ENCODE measurements at regions not wholly inside any gene's neighbourhood (a gene's known extent, or its start where the extent isn't known, plus 50 kb on each side); places are given as distances from the start of the nearest gene placed in this dataset.

GRCh38 chr6:147909640-147910039 lies 401.1 kb downstream of the SAMD5 start:
- H3K27me3 Mint-ChIP-seq (ENCODE audit: low read depth), result no peaks in the 10 kb centered on the region

GRCh38 chr6:147910281-147910680 lies 401.8 kb downstream of the SAMD5 start:
- TF ChIP-seq CTCF (IDR thresholded peaks at IDR 0.05; ENCODE audit: unreplicated experiment in 3 of 3), result no peak
- Mint-ChIP-seq H3K4me3 (no peak overlapping the region), H3K4me1 (peaks cover 32% of the 10 kb centered on the region)

More at GRCh38 chr6:147909640-147910039, 401.1 kb downstream of the SAMD5 start:
- Mint-ChIP-seq H3K4me3 (peak overlapping the region in 1 of 3 experiments; percentile 17), H3K27ac (peak overlapping the region; percentile 7 to 57 (median 38)), H3K9me3 (no peaks in the 10 kb centered on the region), H3K36me3 (ENCODE audit: low read depth) (no peaks in the 10 kb centered on the region), H3K4me1 (peaks cover 32% of the 10 kb centered on the region)
- TF ChIP-seq CTCF (IDR thresholded peaks at IDR 0.05; ENCODE audit: unreplicated experiment in 3 of 3), result no peak

GRCh38 chr6:147911057-147911456 lies 402.6 kb downstream of the SAMD5 start:
- H3K27ac Mint-ChIP-seq, result peak overlapping the region in 1 of 3 experiments; percentile 3
- no peak overlapping the region for H3K4me3 Mint-ChIP-seq
- no peak for TF ChIP-seq CTCF (IDR thresholded peaks at IDR 0.05; ENCODE audit: unreplicated experiment in 3 of 3)
- no peaks in the 10 kb centered on the region for H3K36me3 Mint-ChIP-seq (ENCODE audit: low read depth)
- H3K9me3 Mint-ChIP-seq, result no peaks in the 10 kb centered on the region
- H3K27me3 Mint-ChIP-seq (ENCODE audit: low read depth), result no peaks in the 10 kb centered on the region
- peaks cover 32% of the 10 kb centered on the region for H3K4me1 Mint-ChIP-seq

More at GRCh38 chr6:147910281-147910680, 401.8 kb downstream of the SAMD5 start:
- H3K27ac Mint-ChIP-seq, result peak overlapping the region in 2 of 3 experiments; percentile 27 to 53
- no peaks in the 10 kb centered on the region for H3K9me3 Mint-ChIP-seq
- H3K36me3 Mint-ChIP-seq (ENCODE audit: low read depth), result no peaks in the 10 kb centered on the region
- H3K27me3 Mint-ChIP-seq (ENCODE audit: low read depth), result no peaks in the 10 kb centered on the region

- no peak overlapping the region for H3K4me3 Mint-ChIP-seq
- H3K9me3 Mint-ChIP-seq, result no peaks in the 10 kb centered on the region
- H3K27ac Mint-ChIP-seq, result peak overlapping the region in 2 of 3 experiments; percentile 3 to 49
These were observed 403.2 kb downstream of the SAMD5 start for GRCh38 chr6:147911686-147912085.

GRCh38 chr6:147922799-147923198 lies 414.3 kb downstream of the SAMD5 start:
- no peaks in the 10 kb centered on the region for H3K36me3 Mint-ChIP-seq (ENCODE audit: low read depth)
- H3K27me3 Mint-ChIP-seq (ENCODE audit: low read depth), result peaks cover 5% of the 10 kb centered on the region
- peaks cover 35% of the 10 kb centered on the region for H3K9me3 Mint-ChIP-seq
- H3K4me3 Mint-ChIP-seq, result no peak overlapping the region
- no peak for TF ChIP-seq CTCF (IDR thresholded peaks at IDR 0.05; ENCODE audit: unreplicated experiment in 3 of 3)
- H3K4me1 Mint-ChIP-seq, result no peaks in the 10 kb centered on the region
- H3K27ac Mint-ChIP-seq, result no peak overlapping the region

More at GRCh38 chr6:147911686-147912085, 403.2 kb downstream of the SAMD5 start:
- Mint-ChIP-seq H3K27me3 (ENCODE audit: low read depth) (no peaks in the 10 kb centered on the region), H3K36me3 (ENCODE audit: low read depth) (no peaks in the 10 kb centered on the region), H3K4me1 (peaks cover 27% of the 10 kb centered on the region)
- no peak for TF ChIP-seq CTCF (IDR thresholded peaks at IDR 0.05; ENCODE audit: unreplicated experiment in 3 of 3)

- no peak overlapping the region for H3K27ac Mint-ChIP-seq
- no peaks in the 10 kb centered on the region for H3K4me1 Mint-ChIP-seq
- no peaks in the 10 kb centered on the region for H3K36me3 Mint-ChIP-seq (ENCODE audit: low read depth)
- H3K27me3 Mint-ChIP-seq (ENCODE audit: low read depth), result peaks cover 5% of the 10 kb centered on the region
- no peak overlapping the region for H3K4me3 Mint-ChIP-seq
- TF ChIP-seq CTCF (IDR thresholded peaks at IDR 0.05; ENCODE audit: unreplicated experiment in 3 of 3), result no peak
- peaks cover 41% of the 10 kb centered on the region for H3K9me3 Mint-ChIP-seq
These were observed 416.1 kb downstream of the SAMD5 start for GRCh38 chr6:147924598-147924997.
